ENCODE measurements at regions not wholly inside any gene's neighbourhood (a gene's known extent, or its start where the extent isn't known, plus 50 kb on each side); places are given as distances from the start of the nearest gene placed in this dataset.

DNA sequence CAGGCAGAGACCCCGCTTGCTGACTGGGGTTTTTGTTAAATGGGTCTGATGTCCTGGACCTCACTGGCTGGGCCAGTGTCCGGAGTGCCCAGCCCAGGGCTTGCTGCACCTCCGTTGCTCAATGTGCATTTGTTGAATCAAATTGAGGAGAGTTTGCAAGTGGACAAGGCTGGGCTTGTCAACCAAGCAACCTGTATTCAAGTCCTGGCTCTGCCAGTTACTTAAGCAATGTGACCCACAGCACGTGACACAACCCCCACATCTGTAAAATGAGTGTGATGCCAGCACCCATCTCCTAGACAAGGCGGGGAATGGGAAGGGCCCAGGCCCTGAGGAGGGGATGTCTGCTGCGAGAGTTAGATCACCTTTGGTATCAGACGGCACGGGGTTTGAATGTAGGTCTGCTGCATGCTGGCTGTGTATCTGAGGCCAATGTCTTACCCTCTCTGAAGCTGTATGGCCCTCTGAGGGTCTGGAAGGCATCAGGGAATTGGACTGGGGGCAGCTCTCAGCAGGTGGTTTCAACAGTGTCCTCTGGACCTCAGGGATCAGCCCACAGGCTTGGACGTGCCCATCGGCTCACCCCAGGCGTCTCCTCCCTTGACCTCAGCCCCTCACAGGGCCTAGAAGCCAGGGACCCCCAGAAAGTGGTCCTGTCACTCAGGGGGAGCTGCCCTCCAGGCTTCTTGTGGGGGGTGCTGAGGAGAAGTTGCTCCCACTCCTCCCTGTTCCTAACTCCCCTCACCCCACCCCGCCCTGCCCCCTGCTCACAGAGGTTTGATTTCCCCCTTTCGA lies 51.0 kb upstream of the RUNX3 start:
- TF ChIP-seq, protein P1, sequence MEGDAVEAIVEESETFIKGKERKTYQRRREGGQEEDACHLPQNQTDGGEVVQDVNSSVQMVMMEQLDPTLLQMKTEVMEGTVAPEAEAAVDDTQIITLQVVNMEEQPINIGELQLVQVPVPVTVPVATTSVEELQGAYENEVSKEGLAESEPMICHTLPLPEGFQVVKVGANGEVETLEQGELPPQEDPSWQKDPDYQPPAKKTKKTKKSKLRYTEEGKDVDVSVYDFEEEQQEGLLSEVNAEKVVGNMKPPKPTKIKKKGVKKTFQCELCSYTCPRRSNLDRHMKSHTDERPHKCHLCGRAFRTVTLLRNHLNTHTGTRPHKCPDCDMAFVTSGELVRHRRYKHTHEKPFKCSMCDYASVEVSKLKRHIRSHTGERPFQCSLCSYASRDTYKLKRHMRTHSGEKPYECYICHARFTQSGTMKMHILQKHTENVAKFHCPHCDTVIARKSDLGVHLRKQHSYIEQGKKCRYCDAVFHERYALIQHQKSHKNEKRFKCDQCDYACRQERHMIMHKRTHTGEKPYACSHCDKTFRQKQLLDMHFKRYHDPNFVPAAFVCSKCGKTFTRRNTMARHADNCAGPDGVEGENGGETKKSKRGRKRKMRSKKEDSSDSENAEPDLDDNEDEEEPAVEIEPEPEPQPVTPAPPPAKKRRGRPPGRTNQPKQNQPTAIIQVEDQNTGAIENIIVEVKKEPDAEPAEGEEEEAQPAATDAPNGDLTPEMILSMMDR (IDR thresholded peaks at IDR 0.05; ENCODE audit: borderline replicate concordance, insufficient read depth, low read depth, low read length) = no peak
- H3K4me3 ChIP-seq (ENCODE audit: low read depth, low read length) = no peak overlapping the region

Measured in GM12875 (cell line).